A549 (cell line): ENCODE measurements at regions not wholly inside any gene's neighbourhood (a gene's known extent, or its start where the extent isn't known, plus 50 kb on each side); places are given as distances from the start of the nearest gene placed in this dataset.

Source experiments
- ATAC-seq, 2 experiments: fragments of 200-7000 bp in 1 of 2; fragments of >200 bp in 1 of 2; cut with Nextera tagmentation in 1 of 2; cut with Tn5 transposase in 1 of 2; 3 replicates each; pipeline versions ENCODE4 v1.8.0 to v1.9.1; 2018 to 2020; ENCODE audit warnings: mild to moderate bottlenecking in 1 of 2, moderate library complexity in 1 of 2
- CTCF ChIA-PET: fragments of 300-600 bp; sonication (Branson Sonifier 250); formaldehyde crosslinking; extraction: SDS; loops from one replicate; lab custom pipeline; 2021; ENCODE audit warnings: antibody characterized with exemption, inconsistent platforms; lab: Yijun Ruan, JAX
- POLR2A ChIA-PET: fragments of 350-600 bp; formaldehyde crosslinking; extraction: SDS; loops from one replicate; lab custom pipeline; 2021; ENCODE audit warnings: antibody characterized with exemption, inconsistent platforms; lab: Yijun Ruan, JAX
- DNase-seq, 2 experiments: peaks; one replicate each; pipeline versions ENCODE4 v3.0.0 to v3.0.0-alpha.2; 2011 to 2016; ENCODE audit warnings: low read depth in 1 of 2, low spot score in 1 of 2
- FAIRE-seq: peaks from 2 replicates; lab custom pipeline; 2011; peaks lifted over from hg19 to GRCh38; lab: Jason Lieb, UNC
- H3K27ac ChIP-seq, 2 experiments: fragments of >200 bp; sonication (Bioruptor Twin); formaldehyde crosslinking; 3 replicates each; pipeline ENCODE4 v1.5.1; 2016 to 2017
- H3K4me1 ChIP-seq: fragments of >200 bp; sonication (Bioruptor Twin); formaldehyde crosslinking; 3 replicates; pipeline ENCODE4 v1.6.1; 2016
- H3K4me2 ChIP-seq: fragments of >200 bp; sonication (Bioruptor Twin); formaldehyde crosslinking; 3 replicates; pipeline ENCODE4 v1.6.1; 2016
- H3K4me3 ChIP-seq: fragments of >200 bp; sonication (Bioruptor Twin); formaldehyde crosslinking; 3 replicates; pipeline ENCODE4 v1.5.1; 2016
- H3K9me3 ChIP-seq: fragments of >200 bp; sonication (Bioruptor Twin); formaldehyde crosslinking; 3 replicates; pipeline ENCODE4 v1.6.1; 2016
- CHD4 ChIP-seq: fragments of 200-600 bp; sonication (generic); IDR thresholded peaks from 2 replicates; pipeline ENCODE4 v1.6.1; 2016; ENCODE audit warnings: antibody characterized with exemption, mild to moderate bottlenecking, borderline replicate concordance
- EHMT2 ChIP-seq: fragments of 200-600 bp; sonication (generic); IDR thresholded peaks from 2 replicates; pipeline ENCODE4 v1.6.1; 2016; ENCODE audit warnings: antibody characterized with exemption, low read depth, mild to moderate bottlenecking, moderate library complexity
- HDAC2 ChIP-seq: fragments of 200-600 bp; sonication (generic); IDR thresholded peaks from 2 replicates; pipeline ENCODE4 v1.6.1; 2016
- JUN ChIP-seq, 2 experiments: fragments of >200 bp; sonication (Bioruptor Twin); formaldehyde crosslinking; IDR thresholded peaks; 2 replicates in 1 of 2; 3 replicates in 1 of 2; pipeline ENCODE4 v1.6.1; 2016 to 2017
- RAD21 ChIP-seq, 2 experiments: fragments of >200 bp in 1 of 2; sonication (Bioruptor Twin) in 1 of 2; formaldehyde crosslinking in 1 of 2; IDR thresholded peaks in 1 of 2; conservative IDR thresholded peaks in 1 of 2; 2 replicates in 1 of 2; 3 replicates in 1 of 2; pipeline ENCODE4 v1.6.1; 2012 to 2018; ENCODE audit warnings: inconsistent platforms in 1 of 2
- RARB ChIP-seq: fragments of 250-450 bp; sonication (Bioruptor Pico); IDR thresholded peaks from 2 replicates; pipeline ENCODE4 v1.8.0; 2021; ENCODE audit warnings: mild to moderate bottlenecking, moderate library complexity
- ZSCAN20 ChIP-seq: fragments of 250-450 bp; sonication (Bioruptor Pico); IDR thresholded peaks from 2 replicates; pipeline ENCODE4 v1.8.0; 2022; ENCODE audit warnings: mild to moderate bottlenecking, moderate library complexity
- WGBS: methylation state at CpG from one replicate; pipeline ENCODE4 v1.1.6; 2017; ENCODE audit errors: missing lambda C conversion rate; 5-methylcytosine and 5-hydroxymethylcytosine counted together
- TF ChIP-seq, protein P1 (sequence below): IDR thresholded peaks from 2 replicates; pipeline ENCODE4 v1.6.1; 2012; ENCODE audit warnings: low read depth, borderline replicate concordance
- TF ChIP-seq, protein P2 (sequence below): fragments of 200-600 bp; sonication (generic); IDR thresholded peaks from 2 replicates; pipeline ENCODE4 v1.6.1; 2016; ENCODE audit warnings: antibody characterized with exemption, mild to moderate bottlenecking, moderate library complexity
- TF ChIP-seq, protein P3 (sequence below): IDR thresholded peaks from 2 replicates; pipeline ENCODE4 v1.6.1; 2012
- TF ChIP-seq, protein P4 (sequence below): fragments of >200 bp; sonication (Bioruptor Twin); formaldehyde crosslinking; IDR thresholded peaks from 3 replicates; pipeline ENCODE4 v1.5.1; 2016
- TF ChIP-seq, protein P5 (sequence below): fragments of 450-650 bp; IDR thresholded peaks from 2 replicates; pipeline ENCODE4 v1.6.1; 2014; ENCODE audit warnings: antibody characterized with exemption

DNA sequence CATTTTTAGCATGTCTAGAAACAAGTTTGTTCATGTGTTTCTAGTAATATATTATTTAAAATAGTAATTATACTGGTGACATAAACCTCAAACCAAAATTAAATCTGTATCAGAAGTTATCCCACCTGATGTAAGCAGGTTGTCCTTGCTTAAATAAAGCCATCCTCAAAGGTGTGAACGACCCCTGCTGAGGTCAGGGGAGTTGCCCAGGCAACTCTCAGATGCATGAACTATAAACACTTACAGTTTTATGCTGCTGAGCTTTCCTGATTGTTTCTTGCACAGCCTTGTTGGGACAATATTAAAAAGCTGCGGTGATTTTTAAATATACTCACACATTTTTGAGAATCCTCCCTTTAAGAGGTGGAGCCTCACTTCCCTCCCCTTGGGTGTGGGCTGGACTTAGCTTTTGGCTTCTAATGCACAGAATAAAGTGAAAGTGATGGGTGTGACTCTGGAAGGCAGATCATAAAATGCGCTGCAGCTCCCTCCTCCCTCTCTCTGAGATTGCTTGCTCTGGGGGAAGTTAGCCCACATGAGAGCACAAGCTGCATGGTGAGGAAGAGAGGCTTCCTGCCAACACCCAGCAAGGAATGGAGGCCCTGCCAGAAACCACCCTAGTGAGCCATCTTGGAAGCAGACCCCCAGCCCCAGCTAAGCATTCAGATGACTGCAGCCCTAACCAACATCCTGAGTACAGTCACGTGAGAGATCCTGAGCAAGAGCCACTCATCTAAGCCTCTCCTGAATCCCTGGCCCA is 152.7 kb downstream of the SKIDA1 start (continued):
- TF ChIP-seq RAD21 (conservative IDR thresholded peaks at IDR 0.05 in 1 of 2, IDR thresholded peaks at IDR 0.05 in 1 of 2) = peak in 1 of 2 experiments; percentile 30; a peak in 1 of 5 replicates
- no peak for TF ChIP-seq RARB (CRISPR knock-in tag)
- TF ChIP-seq, protein P1, sequence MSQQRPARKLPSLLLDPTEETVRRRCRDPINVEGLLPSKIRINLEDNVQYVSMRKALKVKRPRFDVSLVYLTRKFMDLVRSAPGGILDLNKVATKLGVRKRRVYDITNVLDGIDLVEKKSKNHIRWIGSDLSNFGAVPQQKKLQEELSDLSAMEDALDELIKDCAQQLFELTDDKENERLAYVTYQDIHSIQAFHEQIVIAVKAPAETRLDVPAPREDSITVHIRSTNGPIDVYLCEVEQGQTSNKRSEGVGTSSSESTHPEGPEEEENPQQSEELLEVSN = peak; percentile 34; the same call in 1 of the 2 replicates
- TF ChIP-seq ZSCAN20 (CRISPR knock-in tag) = no peak
- TF ChIP-seq, protein P2, sequence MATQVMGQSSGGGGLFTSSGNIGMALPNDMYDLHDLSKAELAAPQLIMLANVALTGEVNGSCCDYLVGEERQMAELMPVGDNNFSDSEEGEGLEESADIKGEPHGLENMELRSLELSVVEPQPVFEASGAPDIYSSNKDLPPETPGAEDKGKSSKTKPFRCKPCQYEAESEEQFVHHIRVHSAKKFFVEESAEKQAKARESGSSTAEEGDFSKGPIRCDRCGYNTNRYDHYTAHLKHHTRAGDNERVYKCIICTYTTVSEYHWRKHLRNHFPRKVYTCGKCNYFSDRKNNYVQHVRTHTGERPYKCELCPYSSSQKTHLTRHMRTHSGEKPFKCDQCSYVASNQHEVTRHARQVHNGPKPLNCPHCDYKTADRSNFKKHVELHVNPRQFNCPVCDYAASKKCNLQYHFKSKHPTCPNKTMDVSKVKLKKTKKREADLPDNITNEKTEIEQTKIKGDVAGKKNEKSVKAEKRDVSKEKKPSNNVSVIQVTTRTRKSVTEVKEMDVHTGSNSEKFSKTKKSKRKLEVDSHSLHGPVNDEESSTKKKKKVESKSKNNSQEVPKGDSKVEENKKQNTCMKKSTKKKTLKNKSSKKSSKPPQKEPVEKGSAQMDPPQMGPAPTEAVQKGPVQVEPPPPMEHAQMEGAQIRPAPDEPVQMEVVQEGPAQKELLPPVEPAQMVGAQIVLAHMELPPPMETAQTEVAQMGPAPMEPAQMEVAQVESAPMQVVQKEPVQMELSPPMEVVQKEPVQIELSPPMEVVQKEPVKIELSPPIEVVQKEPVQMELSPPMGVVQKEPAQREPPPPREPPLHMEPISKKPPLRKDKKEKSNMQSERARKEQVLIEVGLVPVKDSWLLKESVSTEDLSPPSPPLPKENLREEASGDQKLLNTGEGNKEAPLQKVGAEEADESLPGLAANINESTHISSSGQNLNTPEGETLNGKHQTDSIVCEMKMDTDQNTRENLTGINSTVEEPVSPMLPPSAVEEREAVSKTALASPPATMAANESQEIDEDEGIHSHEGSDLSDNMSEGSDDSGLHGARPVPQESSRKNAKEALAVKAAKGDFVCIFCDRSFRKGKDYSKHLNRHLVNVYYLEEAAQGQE = no peak
- peak in 1 of 2 experiments; percentile 42; a peak in 1 of 5 replicates for TF ChIP-seq JUN (IDR thresholded peaks at IDR 0.05)
- TF ChIP-seq, protein P3, sequence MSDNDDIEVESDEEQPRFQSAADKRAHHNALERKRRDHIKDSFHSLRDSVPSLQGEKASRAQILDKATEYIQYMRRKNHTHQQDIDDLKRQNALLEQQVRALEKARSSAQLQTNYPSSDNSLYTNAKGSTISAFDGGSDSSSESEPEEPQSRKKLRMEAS = peak; percentile 80
- no peak for TF ChIP-seq CHD4
- TF ChIP-seq, protein P4, sequence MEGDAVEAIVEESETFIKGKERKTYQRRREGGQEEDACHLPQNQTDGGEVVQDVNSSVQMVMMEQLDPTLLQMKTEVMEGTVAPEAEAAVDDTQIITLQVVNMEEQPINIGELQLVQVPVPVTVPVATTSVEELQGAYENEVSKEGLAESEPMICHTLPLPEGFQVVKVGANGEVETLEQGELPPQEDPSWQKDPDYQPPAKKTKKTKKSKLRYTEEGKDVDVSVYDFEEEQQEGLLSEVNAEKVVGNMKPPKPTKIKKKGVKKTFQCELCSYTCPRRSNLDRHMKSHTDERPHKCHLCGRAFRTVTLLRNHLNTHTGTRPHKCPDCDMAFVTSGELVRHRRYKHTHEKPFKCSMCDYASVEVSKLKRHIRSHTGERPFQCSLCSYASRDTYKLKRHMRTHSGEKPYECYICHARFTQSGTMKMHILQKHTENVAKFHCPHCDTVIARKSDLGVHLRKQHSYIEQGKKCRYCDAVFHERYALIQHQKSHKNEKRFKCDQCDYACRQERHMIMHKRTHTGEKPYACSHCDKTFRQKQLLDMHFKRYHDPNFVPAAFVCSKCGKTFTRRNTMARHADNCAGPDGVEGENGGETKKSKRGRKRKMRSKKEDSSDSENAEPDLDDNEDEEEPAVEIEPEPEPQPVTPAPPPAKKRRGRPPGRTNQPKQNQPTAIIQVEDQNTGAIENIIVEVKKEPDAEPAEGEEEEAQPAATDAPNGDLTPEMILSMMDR = no peak
- no peak for TF ChIP-seq EHMT2
- TF ChIP-seq, protein P5, sequence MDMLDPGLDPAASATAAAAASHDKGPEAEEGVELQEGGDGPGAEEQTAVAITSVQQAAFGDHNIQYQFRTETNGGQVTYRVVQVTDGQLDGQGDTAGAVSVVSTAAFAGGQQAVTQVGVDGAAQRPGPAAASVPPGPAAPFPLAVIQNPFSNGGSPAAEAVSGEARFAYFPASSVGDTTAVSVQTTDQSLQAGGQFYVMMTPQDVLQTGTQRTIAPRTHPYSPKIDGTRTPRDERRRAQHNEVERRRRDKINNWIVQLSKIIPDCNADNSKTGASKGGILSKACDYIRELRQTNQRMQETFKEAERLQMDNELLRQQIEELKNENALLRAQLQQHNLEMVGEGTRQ = 0 out of 2 replicates have a peak, but pooled peaks have one; percentile 8

DNA sequence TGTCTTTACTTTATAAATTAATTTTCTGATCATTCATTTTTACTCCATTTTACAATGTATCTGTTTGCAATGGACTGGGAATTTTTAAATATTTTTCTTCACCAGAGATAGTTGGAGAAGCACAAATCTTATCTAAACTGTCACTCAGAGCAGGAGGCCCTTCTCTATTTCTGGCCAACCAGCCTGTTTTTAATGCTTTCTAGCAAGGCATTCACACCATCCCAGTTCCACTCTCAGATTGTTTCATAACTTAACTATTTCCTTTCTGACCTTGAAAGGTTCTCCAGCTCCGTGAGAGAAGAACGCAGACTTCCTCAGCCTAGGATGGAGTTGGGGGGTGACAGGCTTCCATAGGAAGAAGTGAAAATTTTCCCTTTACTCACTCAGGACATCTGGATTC is 155.8 kb downstream of the SKIDA1 start:
- POLR2A ChIA-PET = interaction anchor here (0.6 kb wide), 1 partner anchor 147 kb away, joined by 4 read pairs; no protein-coding TSS in a partner anchor

DNA sequence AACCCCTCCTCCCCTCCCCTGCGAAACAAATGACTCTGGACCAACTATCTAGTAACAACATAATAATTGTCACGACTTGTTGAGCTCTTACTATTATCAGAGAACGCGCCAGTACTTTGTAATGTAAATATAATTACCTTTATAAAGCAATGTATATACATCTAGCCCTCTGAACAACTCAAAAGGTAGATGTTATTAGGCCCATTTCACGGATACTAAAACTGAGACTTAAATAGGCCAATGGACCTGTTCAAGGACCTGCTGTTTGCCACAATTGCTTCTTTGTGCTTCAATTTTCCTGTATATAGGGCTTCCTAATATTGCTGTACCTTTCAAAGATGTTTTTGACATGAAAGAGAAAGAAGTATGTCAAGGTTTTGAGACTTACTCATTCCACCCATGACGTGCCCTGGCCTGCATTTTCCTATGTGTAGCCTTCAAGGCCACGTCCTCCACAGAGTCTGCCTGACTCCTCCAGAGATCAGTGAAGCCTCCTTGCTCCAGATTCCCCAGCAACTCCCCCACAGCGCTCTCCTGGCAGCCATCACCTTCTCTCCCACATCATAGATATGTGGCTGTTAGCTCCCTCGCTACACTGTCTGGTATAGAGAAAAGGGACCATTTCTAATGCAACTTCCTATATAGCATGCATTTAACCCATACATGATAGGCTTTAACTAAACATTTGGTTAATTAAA is 156.6 kb downstream of the SKIDA1 start:
- H3K9me3 ChIP-seq = no peaks in the 10 kb centered on the region
- ChIA-PET POLR2A (interaction anchor here (0.6 kb wide), 1 partner anchor 148 kb away, joined by 4 read pairs; no protein-coding TSS in a partner anchor), CTCF (interaction anchor here (0.6 to 1.9 kb wide), 3 partner anchors 47 to 127 kb away, joined by 4 to 8 read pairs (median 7); no protein-coding TSS in a partner anchor)
- peak overlapping the region; percentile 66 to 98 for H3K27ac ChIP-seq
- TF ChIP-seq, protein P5 = no peak
- 0 out of 2 replicates have a peak, but pooled peaks have one; percentile 72 for TF ChIP-seq HDAC2
- TF ChIP-seq, all 56 proteins: peak for 1
- Histone ChIP-seq H3K4me1 (peaks cover 77% of the 10 kb centered on the region), H3K4me2 (peak overlapping the region; percentile 54), H3K4me3 (no peak overlapping the region)
- 81% methylated on average over 9 of the region's 9 CpGs for WGBS
- DNase-seq = no peak
- no peak for ATAC-seq
- no peak for FAIRE-seq

More for the DNA sequence above, 155.8 kb downstream of the SKIDA1 start:
- Histone ChIP-seq H3K4me1 (peaks cover 81% of the 10 kb centered on the region), H3K4me2 (peak overlapping the region; percentile 54), H3K4me3 (no peak overlapping the region), H3K27ac (peak overlapping the region; percentile 66 to 98), H3K9me3 (no peaks in the 10 kb centered on the region)
- TF ChIP-seq CHD4 (no peak), RAD21 (conservative IDR thresholded peaks at IDR 0.05 in 1 of 2, IDR thresholded peaks at IDR 0.05 in 1 of 2) (0 out of 5 replicates have a peak, but pooled peaks of 1 of the 2 experiments have one; percentile 2)
- FAIRE-seq (peak; percentile 7), ATAC-seq (no peak), DNase-seq (peak in 1 of 2 experiments; percentile 54)
- CTCF ChIA-PET = interaction anchor here (1.8 kb wide), 1 partner anchor 126 kb away, joined by 8 read pairs; no protein-coding TSS in a partner anchor
- 8% methylated on average over 2 of the region's 2 CpGs for WGBS
